GM23338 (cell line): ENCODE measurements at regions not wholly inside any gene's neighbourhood (a gene's known extent, or its start where the extent isn't known, plus 50 kb on each side); places are given as distances from the start of the nearest gene placed in this dataset.

Experiments
- ATAC-seq: fragments of 200-7000 bp; cut with Tn5 transposase; 3 replicates; pipeline ENCODE4 v1.9.1; 2020
- DNase-seq: peaks from one replicate; pipeline ENCODE4 v3.0.0-alpha.2; 2015; ENCODE audit warnings: low spot score
- H2AFZ ChIP-seq: fragments of 200-600 bp; sonication (generic); 2 replicates; pipeline ENCODE4 v1.8.0; 2016; ENCODE audit warnings: antibody characterized with exemption, mild to moderate bottlenecking, moderate library complexity
- H3F3A ChIP-seq: fragments of 200-600 bp; sonication (generic); replicated peaks from 2 replicates; pipeline ENCODE4 v1.8.0; 2017; ENCODE audit warnings: antibody characterized with exemption, mixed run types, low read depth
- H3K27ac ChIP-seq: fragments of 200-600 bp; sonication (generic); 2 replicates; pipeline ENCODE4 v1.6.1; 2016; ENCODE audit warnings: low read depth
- H3K27me3 ChIP-seq: fragments of 200-600 bp; sonication (generic); 2 replicates; pipeline ENCODE4 v1.8.0; 2016; ENCODE audit warnings: mild to moderate bottlenecking, mixed run types, moderate library complexity; ENCODE audit not compliant: insufficient read depth
- H3K36me3 ChIP-seq: fragments of 200-600 bp; sonication (generic); 2 replicates; pipeline ENCODE4 v1.8.0; 2016; ENCODE audit warnings: mild to moderate bottlenecking; ENCODE audit not compliant: insufficient read depth
- H3K4me1 ChIP-seq: fragments of 200-600 bp; sonication (generic); 2 replicates; pipeline ENCODE4 v1.8.0; 2016; ENCODE audit warnings: mild to moderate bottlenecking, moderate library complexity; ENCODE audit not compliant: insufficient read depth
- H3K4me2 ChIP-seq: fragments of 200-600 bp; sonication (generic); 2 replicates; pipeline ENCODE4 v1.7.1; 2017; ENCODE audit warnings: mixed run types
- H3K4me3 ChIP-seq: fragments of 200-600 bp; sonication (generic); 2 replicates; pipeline ENCODE4 v1.6.1; 2016; ENCODE audit warnings: mixed run types
- H3K79me2 ChIP-seq: fragments of 200-600 bp; sonication (generic); replicated peaks from 2 replicates; pipeline ENCODE4 v1.8.0; 2017; ENCODE audit warnings: mild to moderate bottlenecking; ENCODE audit not compliant: insufficient read depth
- H3K9me2 ChIP-seq: fragments of 200-600 bp; sonication (generic); 2 replicates; pipeline ENCODE4 v1.8.0; 2017; ENCODE audit not compliant: insufficient read depth
- H4K20me1 ChIP-seq: fragments of 200-600 bp; sonication (generic); replicated peaks from 2 replicates; pipeline ENCODE4 v1.8.0; 2017; ENCODE audit warnings: mild to moderate bottlenecking; ENCODE audit not compliant: insufficient read depth
- H3K27ac Mint-ChIP-seq: 2 replicates; pipeline ENCODE4 v1.8.0; 2020; ENCODE audit warnings: inconsistent platforms, mild to moderate bottlenecking, moderate library complexity, mixed read lengths
- H3K27me3 Mint-ChIP-seq: 3 replicates; pipeline ENCODE4 v1.8.0; 2022; ENCODE audit warnings: low read depth, mild to moderate bottlenecking, moderate library complexity, mixed read lengths, inconsistent platforms; ENCODE audit not compliant: insufficient read depth, poor library complexity
- H3K36me3 Mint-ChIP-seq: 3 replicates; pipeline ENCODE4 v1.8.0; 2021; ENCODE audit warnings: low read depth, mild to moderate bottlenecking, inconsistent platforms, moderate library complexity, mixed read lengths
- H3K4me1 Mint-ChIP-seq: 3 replicates; pipeline ENCODE4 v1.8.0; 2020; ENCODE audit warnings: mild to moderate bottlenecking, inconsistent platforms, mixed read lengths
- H3K4me3 Mint-ChIP-seq: 3 replicates; pipeline ENCODE4 v1.8.0; 2021; ENCODE audit warnings: moderate library complexity, mild to moderate bottlenecking, inconsistent platforms, mixed read lengths
- H3K9me3 Mint-ChIP-seq: 3 replicates; pipeline ENCODE4 v1.8.0; 2020; ENCODE audit warnings: moderate library complexity, mild to moderate bottlenecking, inconsistent platforms, mixed read lengths
- CREB1 ChIP-seq: fragments of 250-450 bp; sonication (Bioruptor Pico); IDR thresholded peaks from 2 replicates; pipeline ENCODE4 v1.5.0; 2020; ENCODE audit warnings: low read depth, mild to moderate bottlenecking, moderate library complexity
- ETS1 ChIP-seq: IDR thresholded peaks from 2 replicates; pipeline ENCODE4 v1.6.1; 2016; ENCODE audit warnings: antibody characterized with exemption
- EZH2 ChIP-seq: fragments of 200-600 bp; sonication (generic); IDR thresholded peaks from one replicate; pipeline ENCODE4 v1.8.0; 2017; ENCODE audit warnings: antibody characterized with exemption, mild to moderate bottlenecking, low read depth; ENCODE audit not compliant: unreplicated experiment
- EZH2phosphoT487 ChIP-seq: fragments of 200-600 bp; sonication (generic); IDR thresholded peaks from one replicate; pipeline ENCODE4 v1.8.1; 2018; ENCODE audit warnings: antibody characterized with exemption; ENCODE audit not compliant: unreplicated experiment
- JUNB ChIP-seq: IDR thresholded peaks from one replicate; pipeline ENCODE4 v1.6.1; 2016; ENCODE audit warnings: antibody characterized with exemption; ENCODE audit not compliant: unreplicated experiment
- NANOG ChIP-seq: IDR thresholded peaks from 2 replicates; pipeline ENCODE4 v1.6.1; 2016; ENCODE audit warnings: antibody characterized with exemption, borderline replicate concordance
- POLR2AphosphoS5 ChIP-seq: IDR thresholded peaks from 2 replicates; pipeline ENCODE4 v1.6.1; 2016; ENCODE audit warnings: antibody characterized with exemption, low read depth
- REST ChIP-seq: IDR thresholded peaks from one replicate; pipeline ENCODE4 v1.6.1; 2018; ENCODE audit warnings: antibody characterized with exemption; ENCODE audit not compliant: unreplicated experiment
- STAT1 ChIP-seq: IDR thresholded peaks from one replicate; pipeline ENCODE4 v1.6.1; 2016; ENCODE audit warnings: antibody characterized with exemption; ENCODE audit not compliant: unreplicated experiment
- ZNF114 ChIP-seq: fragments of 250-450 bp; sonication (Bioruptor Pico); IDR thresholded peaks from 2 replicates; pipeline ENCODE4 v1.5.0; 2020; ENCODE audit warnings: mild to moderate bottlenecking, moderate library complexity
- ZNF331 ChIP-seq: fragments of 250-450 bp; sonication (Bioruptor Pico); IDR thresholded peaks from 2 replicates; pipeline ENCODE4 v1.5.0; 2020; ENCODE audit warnings: low read depth, mild to moderate bottlenecking, moderate library complexity
- TF ChIP-seq, protein P1 (sequence below): fragments of 250-450 bp; sonication (Bioruptor Pico); IDR thresholded peaks from 2 replicates; pipeline ENCODE4 v1.5.0; 2020; ENCODE audit warnings: mild to moderate bottlenecking, moderate library complexity
- TF ChIP-seq, protein P2 (sequence below), 2 experiments: fragments of 200-600 bp in 1 of 2; sonication (generic) in 1 of 2; conservative IDR thresholded peaks; 2 replicates each; pipeline versions ENCODE4 v1.5.1 to v1.6.1; 2016 to 2017; ENCODE audit warnings: antibody characterized with exemption in 2 of 2, low read depth in 2 of 2, mild to moderate bottlenecking in 2 of 2, moderate library complexity in 1 of 2

- H4K20me1 ChIP-seq = no peaks in the 10 kb centered on the region
- H3K4me2 ChIP-seq = no peak overlapping the region
- H2AFZ ChIP-seq = no peak overlapping the region
- H3K9me2 ChIP-seq = no peaks in the 10 kb centered on the region
- Mint-ChIP-seq H3K36me3 (peaks cover 15% of the 10 kb centered on the region), H3K27me3 (peaks cover 2% of the 10 kb centered on the region), H3K4me1 (peaks cover 19% of the 10 kb centered on the region), H3K4me3 (no peak overlapping the region), H3K27ac (no peak overlapping the region), H3K9me3 (peaks cover 11% of the 10 kb centered on the region)
- no peaks in the 10 kb centered on the region for H3K79me2 ChIP-seq
- H3K27ac ChIP-seq = no peak overlapping the region
- no peaks in the 10 kb centered on the region for H3K36me3 ChIP-seq
- no peaks in the 10 kb centered on the region for H3K27me3 ChIP-seq
- H3K4me3 ChIP-seq = no peak overlapping the region
- peaks cover 18% of the 10 kb centered on the region for H3K4me1 ChIP-seq
- TF ChIP-seq NANOG = no peak
- TF ChIP-seq ETS1 = no peak
- no peak for TF ChIP-seq STAT1
- no peak for TF ChIP-seq EZH2phosphoT487
- TF ChIP-seq JUNB = no peak
- no peak for TF ChIP-seq ZNF331 (CRISPR knock-in tag)
- no peak for TF ChIP-seq EZH2
- TF ChIP-seq, protein P1, sequence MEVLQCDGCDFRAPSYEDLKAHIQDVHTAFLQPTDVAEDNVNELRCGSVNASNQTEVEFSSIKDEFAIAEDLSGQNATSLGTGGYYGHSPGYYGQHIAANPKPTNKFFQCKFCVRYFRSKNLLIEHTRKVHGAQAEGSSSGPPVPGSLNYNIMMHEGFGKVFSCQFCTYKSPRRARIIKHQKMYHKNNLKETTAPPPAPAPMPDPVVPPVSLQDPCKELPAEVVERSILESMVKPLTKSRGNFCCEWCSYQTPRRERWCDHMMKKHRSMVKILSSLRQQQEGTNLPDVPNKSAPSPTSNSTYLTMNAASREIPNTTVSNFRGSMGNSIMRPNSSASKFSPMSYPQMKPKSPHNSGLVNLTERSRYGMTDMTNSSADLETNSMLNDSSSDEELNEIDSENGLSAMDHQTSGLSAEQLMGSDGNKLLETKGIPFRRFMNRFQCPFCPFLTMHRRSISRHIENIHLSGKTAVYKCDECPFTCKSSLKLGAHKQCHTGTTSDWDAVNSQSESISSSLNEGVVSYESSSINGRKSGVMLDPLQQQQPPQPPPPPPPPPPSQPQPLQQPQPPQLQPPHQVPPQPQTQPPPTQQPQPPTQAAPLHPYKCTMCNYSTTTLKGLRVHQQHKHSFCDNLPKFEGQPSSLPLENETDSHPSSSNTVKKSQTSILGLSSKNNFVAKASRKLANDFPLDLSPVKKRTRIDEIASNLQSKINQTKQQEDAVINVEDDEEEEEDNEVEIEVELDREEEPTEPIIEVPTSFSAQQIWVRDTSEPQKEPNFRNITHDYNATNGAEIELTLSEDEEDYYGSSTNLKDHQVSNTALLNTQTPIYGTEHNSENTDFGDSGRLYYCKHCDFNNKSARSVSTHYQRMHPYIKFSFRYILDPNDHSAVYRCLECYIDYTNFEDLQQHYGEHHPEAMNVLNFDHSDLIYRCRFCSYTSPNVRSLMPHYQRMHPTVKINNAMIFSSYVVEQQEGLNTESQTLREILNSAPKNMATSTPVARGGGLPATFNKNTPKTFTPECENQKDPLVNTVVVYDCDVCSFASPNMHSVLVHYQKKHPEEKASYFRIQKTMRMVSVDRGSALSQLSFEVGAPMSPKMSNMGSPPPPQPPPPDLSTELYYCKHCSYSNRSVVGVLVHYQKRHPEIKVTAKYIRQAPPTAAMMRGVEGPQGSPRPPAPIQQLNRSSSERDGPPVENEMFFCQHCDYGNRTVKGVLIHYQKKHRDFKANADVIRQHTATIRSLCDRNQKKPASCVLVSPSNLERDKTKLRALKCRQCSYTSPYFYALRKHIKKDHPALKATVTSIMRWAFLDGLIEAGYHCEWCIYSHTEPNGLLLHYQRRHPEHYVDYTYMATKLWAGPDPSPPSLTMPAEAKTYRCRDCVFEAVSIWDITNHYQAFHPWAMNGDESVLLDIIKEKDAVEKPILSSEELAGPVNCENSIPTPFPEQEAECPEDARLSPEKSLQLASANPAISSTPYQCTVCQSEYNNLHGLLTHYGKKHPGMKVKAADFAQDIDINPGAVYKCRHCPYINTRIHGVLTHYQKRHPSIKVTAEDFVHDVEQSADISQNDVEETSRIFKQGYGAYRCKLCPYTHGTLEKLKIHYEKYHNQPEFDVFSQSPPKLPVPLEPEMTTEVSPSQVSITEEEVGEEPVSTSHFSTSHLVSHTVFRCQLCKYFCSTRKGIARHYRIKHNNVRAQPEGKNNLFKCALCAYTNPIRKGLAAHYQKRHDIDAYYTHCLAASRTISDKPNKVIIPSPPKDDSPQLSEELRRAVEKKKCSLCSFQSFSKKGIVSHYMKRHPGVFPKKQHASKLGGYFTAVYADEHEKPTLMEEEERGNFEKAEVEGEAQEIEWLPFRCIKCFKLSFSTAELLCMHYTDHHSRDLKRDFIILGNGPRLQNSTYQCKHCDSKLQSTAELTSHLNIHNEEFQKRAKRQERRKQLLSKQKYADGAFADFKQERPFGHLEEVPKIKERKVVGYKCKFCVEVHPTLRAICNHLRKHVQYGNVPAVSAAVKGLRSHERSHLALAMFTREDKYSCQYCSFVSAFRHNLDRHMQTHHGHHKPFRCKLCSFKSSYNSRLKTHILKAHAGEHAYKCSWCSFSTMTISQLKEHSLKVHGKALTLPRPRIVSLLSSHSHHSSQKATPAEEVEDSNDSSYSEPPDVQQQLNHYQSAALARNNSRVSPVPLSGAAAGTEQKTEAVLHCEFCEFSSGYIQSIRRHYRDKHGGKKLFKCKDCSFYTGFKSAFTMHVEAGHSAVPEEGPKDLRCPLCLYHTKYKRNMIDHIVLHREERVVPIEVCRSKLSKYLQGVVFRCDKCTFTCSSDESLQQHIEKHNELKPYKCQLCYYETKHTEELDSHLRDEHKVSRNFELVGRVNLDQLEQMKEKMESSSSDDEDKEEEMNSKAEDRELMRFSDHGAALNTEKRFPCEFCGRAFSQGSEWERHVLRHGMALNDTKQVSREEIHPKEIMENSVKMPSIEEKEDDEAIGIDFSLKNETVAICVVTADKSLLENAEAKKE (CRISPR knock-in tag) = no peak
- TF ChIP-seq REST = no peak
- TF ChIP-seq ZNF114 (CRISPR knock-in tag) = no peak
- TF ChIP-seq POLR2AphosphoS5 = no peak
- no peak for TF ChIP-seq CREB1 (CRISPR knock-in tag)
- TF ChIP-seq, protein P2, sequence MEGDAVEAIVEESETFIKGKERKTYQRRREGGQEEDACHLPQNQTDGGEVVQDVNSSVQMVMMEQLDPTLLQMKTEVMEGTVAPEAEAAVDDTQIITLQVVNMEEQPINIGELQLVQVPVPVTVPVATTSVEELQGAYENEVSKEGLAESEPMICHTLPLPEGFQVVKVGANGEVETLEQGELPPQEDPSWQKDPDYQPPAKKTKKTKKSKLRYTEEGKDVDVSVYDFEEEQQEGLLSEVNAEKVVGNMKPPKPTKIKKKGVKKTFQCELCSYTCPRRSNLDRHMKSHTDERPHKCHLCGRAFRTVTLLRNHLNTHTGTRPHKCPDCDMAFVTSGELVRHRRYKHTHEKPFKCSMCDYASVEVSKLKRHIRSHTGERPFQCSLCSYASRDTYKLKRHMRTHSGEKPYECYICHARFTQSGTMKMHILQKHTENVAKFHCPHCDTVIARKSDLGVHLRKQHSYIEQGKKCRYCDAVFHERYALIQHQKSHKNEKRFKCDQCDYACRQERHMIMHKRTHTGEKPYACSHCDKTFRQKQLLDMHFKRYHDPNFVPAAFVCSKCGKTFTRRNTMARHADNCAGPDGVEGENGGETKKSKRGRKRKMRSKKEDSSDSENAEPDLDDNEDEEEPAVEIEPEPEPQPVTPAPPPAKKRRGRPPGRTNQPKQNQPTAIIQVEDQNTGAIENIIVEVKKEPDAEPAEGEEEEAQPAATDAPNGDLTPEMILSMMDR (conservative IDR thresholded peaks at IDR 0.05; ENCODE audit: low read depth in 2 of 2) = no peak
- H3F3A ChIP-seq = no peaks in the 10 kb centered on the region
- no peak for ATAC-seq
- DNase-seq = no peak
Measured at GRCh38 chr12:19613051-19613535, 173.8 kb downstream of the AEBP2 start.
